Skin of body (tissue), 1 donor: ENCODE measurements at regions not wholly inside any gene's neighbourhood (a gene's known extent, or its start where the extent isn't known, plus 50 kb on each side); places are given as distances from the start of the nearest gene placed in this dataset.
"Not testable (repeated sequence)": the region's sequence is repeated elsewhere in the genome, so short reads cannot be mapped to it uniquely, and the experiment has no call there.

Experiments
- DNase-seq: peaks from one replicate; lab custom pipeline; 2025; lab: John Stamatoyannopoulos, UW

DNA sequence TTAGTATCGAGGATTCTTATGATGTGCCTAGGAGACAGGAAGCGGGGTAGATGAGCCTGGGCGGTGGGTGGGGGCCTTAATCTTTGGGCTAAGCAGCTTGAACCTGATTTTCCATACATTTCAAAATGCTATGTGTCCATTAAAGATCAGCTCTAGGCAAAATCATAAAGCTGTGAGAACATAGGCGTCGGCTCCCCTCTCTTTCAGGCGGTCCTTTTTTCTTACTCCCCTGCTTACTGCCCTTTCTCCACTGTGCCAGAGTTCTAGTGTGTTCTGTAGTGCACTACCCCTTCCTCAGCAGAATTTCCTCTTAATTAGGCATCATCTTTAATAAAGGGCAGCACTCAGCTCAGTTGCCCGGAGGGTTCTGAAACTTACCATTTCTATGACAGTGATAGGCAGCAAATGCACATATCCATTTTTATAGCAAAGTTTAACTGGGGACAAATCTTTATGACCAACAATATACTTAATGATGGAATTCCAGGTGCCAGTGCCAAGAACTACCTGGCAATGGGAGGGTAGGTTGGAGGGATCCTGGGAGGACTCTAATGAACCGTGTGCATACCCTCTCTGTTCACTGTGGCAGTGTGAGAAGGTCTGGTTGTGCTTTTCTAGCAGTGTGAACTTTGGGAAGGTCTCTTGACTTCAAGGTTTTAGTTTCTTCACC lies 404.5 kb upstream of the TPM1 start:
- no peak for DNase-seq

GRCh38 chr15:62639432-62639831 lies 403.1 kb upstream of the TPM1 start:
- no peak for DNase-seq

DNA sequence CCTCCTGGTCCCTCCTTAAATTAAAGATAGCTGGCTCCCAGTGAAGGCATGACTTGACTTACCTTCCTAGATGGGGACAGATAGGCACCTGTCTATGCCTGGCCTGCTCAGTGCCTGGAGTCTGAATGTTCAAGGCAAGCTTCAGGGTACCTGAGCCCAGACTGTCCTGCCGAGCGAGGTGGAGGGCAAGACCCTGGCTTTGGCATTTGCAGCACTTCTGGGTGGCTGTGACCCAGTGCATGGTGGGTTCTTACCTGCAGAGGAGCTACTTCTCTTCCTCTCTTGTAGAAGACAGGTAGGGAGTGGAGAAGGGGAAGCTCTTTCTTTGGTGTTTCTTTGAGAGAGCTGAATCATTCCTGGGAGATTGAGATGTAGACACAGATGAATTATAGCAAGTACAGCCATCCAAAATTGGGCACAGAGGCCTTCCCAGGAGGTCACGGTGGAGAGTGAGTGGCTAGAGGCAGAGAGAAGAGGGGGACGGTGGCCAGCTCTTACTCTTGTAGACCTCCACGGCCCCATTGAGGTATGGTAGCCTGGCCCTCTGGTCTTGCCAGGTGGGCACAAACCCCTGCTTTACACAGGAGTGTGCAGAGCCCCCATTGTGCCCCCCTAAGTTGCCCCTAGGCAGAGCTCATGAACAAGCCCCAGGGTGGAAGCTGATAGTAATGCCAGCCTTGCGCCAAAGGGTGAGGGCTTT lies 402.5 kb upstream of the TPM1 start:
- no peak for DNase-seq

DNA sequence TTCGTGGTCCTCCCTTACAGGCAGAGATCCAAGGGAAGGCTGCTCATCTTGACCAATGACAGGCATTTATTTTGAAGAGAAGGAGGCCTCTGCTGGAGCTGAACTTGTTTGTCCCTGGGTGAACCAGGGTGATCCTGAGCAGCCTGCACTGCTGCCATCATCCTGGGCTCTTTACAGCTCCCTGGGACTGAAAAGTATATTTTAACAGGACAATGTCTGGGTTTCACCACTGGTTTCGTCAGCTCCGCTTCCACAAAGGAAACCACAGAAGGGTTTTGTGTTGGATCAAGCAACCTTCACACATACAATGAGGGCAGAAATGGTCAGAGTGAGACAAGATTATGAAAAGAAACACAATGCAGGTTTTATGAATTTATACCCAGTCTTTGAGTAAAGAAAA lies 400.7 kb upstream of the TPM1 start:
- DNase-seq: no peak

DNA sequence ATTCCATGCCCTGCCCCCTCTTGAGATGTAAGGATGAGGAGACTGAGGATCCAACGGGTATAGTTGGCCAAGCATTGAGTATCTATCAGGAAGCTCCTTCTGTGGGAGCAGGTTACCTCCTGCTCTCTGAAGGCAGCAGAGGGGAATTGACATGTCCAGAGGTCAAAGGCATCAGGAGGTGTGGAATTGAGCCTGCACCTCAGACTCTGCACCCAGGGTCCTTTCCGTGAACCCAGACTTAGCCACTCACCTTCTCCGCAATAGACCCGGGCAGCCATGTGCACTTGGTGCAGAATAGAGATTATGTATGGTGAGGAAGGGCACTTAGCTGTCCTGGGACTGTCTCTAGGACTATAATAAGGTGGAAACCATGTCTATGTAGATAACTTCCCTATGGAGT lies 399.0 kb upstream of the TPM1 start:
- DNase-seq: no peak

GRCh38 chr15:62644216-62644888 lies 398.2 kb upstream of the TPM1 start:
- no peak for DNase-seq

DNA sequence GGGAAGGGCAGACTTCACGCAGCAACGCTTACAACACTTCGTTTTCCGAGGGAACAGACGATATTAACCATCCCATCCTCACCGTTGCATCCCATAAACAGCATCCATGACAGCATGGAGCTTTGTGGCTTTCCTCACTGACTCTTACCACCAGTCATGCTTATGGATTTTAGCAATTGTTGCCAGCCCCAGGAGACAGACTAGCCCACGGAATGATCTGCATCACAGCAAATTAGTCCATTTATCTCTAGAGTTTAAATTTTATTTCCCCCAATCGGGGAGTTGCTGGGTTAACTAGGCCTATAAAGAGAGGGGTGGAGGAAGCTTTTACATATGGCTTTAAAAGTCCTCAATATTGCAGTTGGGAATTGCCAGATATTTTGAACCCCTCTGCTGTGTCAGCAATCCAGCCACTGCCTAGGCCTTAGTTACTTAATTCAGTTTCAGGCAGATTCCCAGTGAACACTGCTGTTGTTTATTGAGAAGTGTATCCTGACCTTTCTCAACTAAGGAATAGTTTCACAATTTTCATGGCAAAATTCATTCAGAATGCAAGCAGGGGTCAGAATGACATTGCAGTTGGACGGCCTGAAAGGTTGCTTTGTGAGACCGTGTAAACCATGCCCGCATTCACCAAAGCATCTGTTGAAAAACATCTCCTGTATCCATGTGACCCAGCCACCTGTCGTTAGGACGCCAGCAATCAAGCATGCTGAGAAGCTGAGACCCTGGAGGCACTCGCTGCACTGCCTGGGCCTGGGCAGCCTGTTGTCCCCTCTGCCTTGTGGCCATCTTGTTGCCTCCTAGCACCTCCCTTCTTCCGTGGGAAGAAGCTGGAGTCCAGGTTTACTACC lies 397.4 kb upstream of the TPM1 start:
- no peak for DNase-seq

DNA sequence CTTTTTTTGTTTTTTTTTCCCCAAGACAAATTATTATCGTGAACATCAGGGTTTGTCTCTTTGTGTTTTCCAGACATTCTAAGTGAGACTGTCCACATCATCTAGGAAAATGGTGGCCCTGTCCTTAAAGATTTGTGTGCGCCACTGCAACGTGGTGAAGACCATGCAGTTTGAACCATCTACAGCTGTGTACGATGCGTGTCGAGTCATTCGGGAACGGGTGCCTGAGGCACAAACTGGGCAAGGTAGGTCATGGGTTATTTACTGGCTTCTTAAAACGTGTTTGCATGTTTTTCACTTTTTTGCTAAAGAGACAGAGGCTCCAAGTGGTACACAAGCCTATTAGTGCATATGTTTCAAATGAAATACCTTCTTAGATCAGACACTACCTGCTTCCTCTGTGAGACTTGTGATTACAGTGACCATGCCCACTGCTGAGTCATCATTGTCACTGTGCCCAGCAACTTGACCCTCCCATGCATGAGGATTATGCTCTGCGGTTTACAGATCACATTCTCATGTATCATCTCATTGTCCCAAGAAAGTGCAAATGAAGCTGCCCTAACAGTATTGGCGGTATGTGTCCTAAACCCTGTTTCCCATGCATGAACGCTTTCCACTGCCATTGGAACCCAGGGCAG lies 395.2 kb upstream of the TPM1 start:
- no peak for DNase-seq

- DNase-seq: no peak
Observed at GRCh38 chr15:62647843-62648505, 394.6 kb upstream of the TPM1 start.

DNA sequence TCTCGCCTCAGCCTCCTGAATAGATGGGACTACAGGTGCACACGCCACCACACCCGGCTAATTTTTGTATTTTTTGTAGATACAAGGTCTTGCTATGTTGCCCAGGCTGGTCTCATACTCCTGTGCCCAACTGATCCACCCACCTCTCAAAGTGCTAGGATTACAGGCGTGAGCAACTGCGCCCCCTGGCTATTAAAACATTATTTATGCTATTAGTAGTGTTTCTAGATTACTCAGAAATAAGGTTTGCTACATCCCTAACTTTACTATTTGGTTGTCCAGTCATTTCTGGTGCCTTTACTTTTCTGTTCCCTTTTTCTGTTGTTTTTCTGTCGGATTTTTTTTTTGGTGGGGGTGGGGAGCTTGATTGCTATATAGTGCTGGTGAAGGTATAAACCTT lies 393.6 kb upstream of the TPM1 start:
- DNase-seq: no peak

DNA sequence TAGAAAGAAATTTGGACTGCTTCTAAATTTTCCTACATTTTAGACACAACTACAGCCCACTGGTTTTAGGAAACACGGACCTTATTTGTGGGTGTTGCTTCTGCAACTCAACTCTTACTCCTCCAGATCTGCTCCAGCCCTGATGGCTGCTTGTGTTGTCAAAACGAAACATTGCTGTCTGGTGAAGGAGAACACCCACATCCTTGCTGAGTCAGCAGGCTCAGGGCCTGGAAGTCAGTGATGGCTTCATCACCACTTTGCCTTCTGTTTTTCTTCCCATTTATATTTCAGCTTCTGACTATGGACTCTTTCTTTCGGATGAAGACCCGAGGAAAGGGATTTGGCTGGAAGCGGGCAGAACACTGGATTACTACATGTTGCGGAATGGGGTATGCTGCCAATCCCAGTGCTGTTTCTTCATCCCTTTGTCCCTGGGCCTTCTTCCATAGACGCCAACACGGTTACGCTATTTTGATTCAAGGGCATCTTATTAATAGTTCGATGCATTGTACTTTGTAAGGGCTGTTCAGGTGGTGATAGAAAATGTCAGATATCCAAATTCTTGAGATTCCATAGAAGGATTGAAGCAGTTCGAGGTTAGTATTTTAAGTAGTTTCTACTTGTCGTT lies 392.6 kb upstream of the TPM1 start:
- DNase-seq: no peak

- no peak for DNase-seq
Observed at GRCh38 chr15:62653122-62653521, 389.4 kb upstream of the TPM1 start.

DNA sequence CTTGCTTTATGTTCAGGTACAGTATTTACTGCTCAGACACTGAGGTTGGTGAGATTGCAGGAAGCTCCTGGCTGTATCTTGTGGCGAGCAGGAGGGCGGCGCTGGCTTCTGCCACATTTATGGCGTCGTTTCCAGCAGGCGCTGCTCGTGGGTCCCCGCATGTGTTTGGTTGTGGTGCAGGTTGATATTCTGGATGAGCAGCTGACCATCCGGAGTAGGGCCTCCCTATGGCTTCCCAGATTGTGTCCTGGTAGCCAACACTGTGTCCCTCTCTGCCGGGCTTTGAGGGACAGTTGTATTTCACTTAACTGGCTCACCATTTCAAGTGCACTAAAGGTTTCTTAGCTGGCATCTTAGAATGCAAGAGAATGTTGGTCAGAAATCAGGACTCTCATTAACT lies 386.5 kb upstream of the TPM1 start:
- no peak for DNase-seq

GRCh38 chr15:62657501-62657900 lies 385.0 kb upstream of the TPM1 start:
- DNase-seq: not testable (repeated sequence)

- DNase-seq: no peak
Observed at GRCh38 chr15:62658498-62658897, 384.0 kb upstream of the TPM1 start.

DNA sequence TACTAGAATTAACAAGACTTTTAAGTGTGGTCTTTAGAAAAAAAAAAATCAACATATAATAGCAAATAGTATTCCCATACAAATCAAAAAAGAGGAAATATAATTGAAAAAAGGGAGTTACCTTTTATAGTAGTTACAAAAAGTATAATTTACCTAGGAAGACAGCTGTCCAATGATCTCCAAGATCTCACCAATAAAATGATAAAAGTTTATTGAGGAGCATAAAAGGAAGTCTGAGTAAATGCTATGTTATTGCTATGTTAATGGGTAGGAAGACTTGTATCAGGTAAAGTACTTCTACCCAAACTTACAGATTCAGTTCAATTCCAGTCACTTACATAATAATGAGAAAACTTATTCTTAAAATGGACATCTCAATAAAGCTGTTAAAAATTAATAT lies 379.0 kb upstream of the TPM1 start:
- DNase-seq: no peak

DNA sequence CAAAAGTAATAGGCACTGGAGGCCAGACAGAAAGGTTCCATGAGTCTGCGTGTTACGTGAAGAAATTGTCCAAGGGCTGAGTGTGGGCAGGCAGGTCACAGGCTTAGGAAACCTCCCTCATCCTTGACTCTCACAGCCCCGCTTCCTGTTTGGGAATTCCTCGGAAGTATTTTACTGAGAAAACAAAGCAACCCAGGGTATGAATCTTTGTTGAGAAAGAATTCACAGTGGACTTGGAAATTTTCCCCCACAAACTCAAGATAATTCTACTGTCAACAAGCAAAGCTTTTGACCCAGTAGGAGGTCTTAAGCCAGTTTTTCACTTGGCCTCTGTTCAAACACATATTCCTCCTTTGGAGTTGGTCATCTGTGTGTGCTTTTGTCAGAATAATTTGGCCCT lies 377.1 kb upstream of the TPM1 start:
- DNase-seq: no peak

- no peak for DNase-seq
Observed at GRCh38 chr15:62666046-62666445, 376.5 kb upstream of the TPM1 start.

DNA sequence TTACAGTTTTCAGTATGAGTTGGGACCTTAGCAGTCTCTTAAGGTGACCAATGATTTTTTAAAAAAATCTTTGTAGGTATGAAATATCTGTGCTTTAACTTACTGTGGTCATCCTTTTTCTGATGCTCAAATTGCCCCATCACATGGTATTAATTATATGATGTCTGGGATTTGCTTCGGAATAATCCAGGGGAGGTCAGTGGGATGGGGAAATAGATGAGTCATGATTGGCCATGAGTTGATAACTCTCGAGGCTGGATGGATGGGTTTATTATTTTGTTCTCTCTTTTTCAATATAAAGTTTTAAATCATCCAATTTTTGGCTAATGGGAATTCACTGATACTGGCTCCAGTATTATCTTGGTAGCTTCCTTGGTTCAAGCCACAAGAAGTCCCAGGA lies 370.3 kb upstream of the TPM1 start:
- no peak for DNase-seq

DNA sequence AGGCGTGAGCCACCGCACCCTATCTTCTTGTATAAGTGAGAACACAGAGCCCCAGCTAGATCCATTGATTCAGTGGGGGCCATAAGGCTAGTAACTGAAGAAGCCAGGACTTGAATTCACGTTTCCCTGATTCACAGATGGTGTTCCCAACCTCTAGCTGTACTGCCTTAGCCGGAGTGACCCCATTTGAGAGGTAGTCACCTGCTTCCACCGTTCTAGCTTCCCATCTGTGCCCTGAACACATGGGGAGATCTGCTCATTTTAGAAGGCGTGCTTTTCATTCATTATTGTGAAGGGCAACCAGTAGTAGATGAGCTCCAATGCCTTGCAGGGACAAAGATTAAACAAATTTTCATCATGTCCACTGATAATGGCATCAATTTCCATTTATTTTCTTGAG lies 365.7 kb upstream of the TPM1 start:
- no peak for DNase-seq
